HG03520 (cell line): ENCODE measurements at regions not wholly inside any gene's neighbourhood (a gene's known extent, or its start where the extent isn't known, plus 50 kb on each side); places are given as distances from the start of the nearest gene placed in this dataset.

ENCODE experiments used
- ATAC-seq: cut with Tn5 transposase; IDR thresholded peaks from one replicate; pipeline ENCODE4 v1.9.1; 2021; ENCODE audit warnings: mild to moderate bottlenecking, moderate library complexity; ENCODE audit not compliant: unreplicated experiment

- ATAC-seq: peak; percentile 95
These were observed 311.7 kb upstream of the PKDCC start for GRCh38 chr2:41736105-41736567.

GRCh38 chr2:41736586-41736985, 311.2 kb upstream of the PKDCC start:
- peak; percentile 13 for ATAC-seq

GRCh38 chr2:41737888-41738287, 309.9 kb upstream of the PKDCC start:
- ATAC-seq: no peak

- ATAC-seq: peak; percentile 98
These were observed 305.7 kb upstream of the PKDCC start for GRCh38 chr2:41741951-41742595.

GRCh38 chr2:41743324-41743723, 304.5 kb upstream of the PKDCC start:
- ATAC-seq: no peak

GRCh38 chr2:41750829-41751228, 297.0 kb upstream of the PKDCC start:
- ATAC-seq: no peak

GRCh38 chr2:41759880-41760279, 287.9 kb upstream of the PKDCC start:
- ATAC-seq: no peak

GRCh38 chr2:41763141-41763540, 284.7 kb upstream of the PKDCC start:
- ATAC-seq: no peak

GRCh38 chr2:41764131-41764530, 283.7 kb upstream of the PKDCC start:
- no peak for ATAC-seq

- ATAC-seq: no peak
These were observed 282.9 kb upstream of the PKDCC start for GRCh38 chr2:41764919-41765318.

GRCh38 chr2:41768310-41768709, 279.5 kb upstream of the PKDCC start:
- ATAC-seq: no peak

- ATAC-seq: no peak
These were observed 276.1 kb upstream of the PKDCC start for GRCh38 chr2:41771710-41772109.

- no peak for ATAC-seq
These were observed 275.1 kb upstream of the PKDCC start for GRCh38 chr2:41772697-41773096.

- no peak for ATAC-seq
These were observed 273.7 kb upstream of the PKDCC start for GRCh38 chr2:41774011-41774605.

- ATAC-seq: no peak
These were observed 272.3 kb upstream of the PKDCC start for GRCh38 chr2:41775366-41776025.

- ATAC-seq: no peak
These were observed 267.9 kb upstream of the PKDCC start for GRCh38 chr2:41779888-41780287.

GRCh38 chr2:41782306-41783158, 265.3 kb upstream of the PKDCC start:
- no peak for ATAC-seq

- no peak for ATAC-seq
These were observed 263.3 kb upstream of the PKDCC start for GRCh38 chr2:41784496-41784895.

- ATAC-seq: no peak
These were observed 262.4 kb upstream of the PKDCC start for GRCh38 chr2:41785251-41786022.

- no peak for ATAC-seq
These were observed 256.3 kb upstream of the PKDCC start for GRCh38 chr2:41791523-41791922.

GRCh38 chr2:41803361-41803760, 244.5 kb upstream of the PKDCC start:
- no peak for ATAC-seq
